ENCODE measurements at regions not wholly inside any gene's neighbourhood (a gene's known extent, or its start where the extent isn't known, plus 50 kb on each side); places are given as distances from the start of the nearest gene placed in this dataset.
A peak's percentile ranks its signal among the peaks of the same experiment; 100 is the strongest.

DNA sequence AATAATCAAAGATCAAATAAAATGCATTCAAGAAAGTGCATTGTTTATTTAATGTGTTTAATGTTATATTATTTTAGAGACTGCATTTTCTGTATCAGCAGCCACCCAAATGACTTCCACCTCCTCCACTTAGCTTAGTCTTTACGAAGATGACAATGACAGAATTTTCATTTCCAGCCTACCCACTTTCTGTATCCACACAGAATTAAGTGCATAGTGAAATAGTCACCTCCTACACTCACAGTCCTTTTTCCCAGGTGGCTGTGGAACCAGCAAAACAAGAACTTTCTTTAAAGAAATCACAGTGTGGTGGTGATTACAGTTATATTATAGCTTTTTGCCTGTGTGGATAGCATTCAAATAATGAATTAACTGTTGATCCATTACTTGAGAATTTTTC lies 66.2 kb upstream of the KCNK1 start:
- H3K4me3 ChIP-seq (ENCODE audit: control insufficient read depth, low read depth, low read length) = no peak overlapping the region
- TF ChIP-seq, protein P1, sequence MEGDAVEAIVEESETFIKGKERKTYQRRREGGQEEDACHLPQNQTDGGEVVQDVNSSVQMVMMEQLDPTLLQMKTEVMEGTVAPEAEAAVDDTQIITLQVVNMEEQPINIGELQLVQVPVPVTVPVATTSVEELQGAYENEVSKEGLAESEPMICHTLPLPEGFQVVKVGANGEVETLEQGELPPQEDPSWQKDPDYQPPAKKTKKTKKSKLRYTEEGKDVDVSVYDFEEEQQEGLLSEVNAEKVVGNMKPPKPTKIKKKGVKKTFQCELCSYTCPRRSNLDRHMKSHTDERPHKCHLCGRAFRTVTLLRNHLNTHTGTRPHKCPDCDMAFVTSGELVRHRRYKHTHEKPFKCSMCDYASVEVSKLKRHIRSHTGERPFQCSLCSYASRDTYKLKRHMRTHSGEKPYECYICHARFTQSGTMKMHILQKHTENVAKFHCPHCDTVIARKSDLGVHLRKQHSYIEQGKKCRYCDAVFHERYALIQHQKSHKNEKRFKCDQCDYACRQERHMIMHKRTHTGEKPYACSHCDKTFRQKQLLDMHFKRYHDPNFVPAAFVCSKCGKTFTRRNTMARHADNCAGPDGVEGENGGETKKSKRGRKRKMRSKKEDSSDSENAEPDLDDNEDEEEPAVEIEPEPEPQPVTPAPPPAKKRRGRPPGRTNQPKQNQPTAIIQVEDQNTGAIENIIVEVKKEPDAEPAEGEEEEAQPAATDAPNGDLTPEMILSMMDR (conservative IDR thresholded peaks at IDR 0.05; ENCODE audit: control insufficient read depth, insufficient read depth, low read depth, low read length) = no peak
- DNase-seq (ENCODE audit: low read depth) = no peak

DNA sequence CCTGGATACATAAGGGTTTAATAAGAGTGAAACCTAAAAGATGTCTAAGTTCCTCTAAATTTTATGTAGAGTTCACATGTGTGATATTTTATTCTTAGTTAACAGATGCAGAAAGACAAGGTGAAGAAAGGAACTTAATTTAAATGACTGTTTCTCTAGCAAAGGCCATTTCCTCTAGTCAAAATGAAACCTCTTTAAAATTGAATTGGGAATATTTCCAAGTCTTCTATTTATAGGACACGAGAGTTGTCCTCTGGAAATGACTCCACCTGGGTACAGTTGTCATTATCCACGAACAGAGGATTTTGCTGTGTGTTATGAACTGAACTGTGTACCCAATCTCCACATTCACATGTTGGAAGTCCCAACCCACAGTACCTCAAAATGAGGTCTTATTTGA lies 64.5 kb upstream of the KCNK1 start:
- no peak for DNase-seq (ENCODE audit: low read depth)
- no peak overlapping the region for H3K4me3 ChIP-seq (ENCODE audit: control insufficient read depth, low read depth, low read length)
- TF ChIP-seq, protein P1 (conservative IDR thresholded peaks at IDR 0.05; ENCODE audit: control insufficient read depth, insufficient read depth, low read depth, low read length) = no peak

DNA sequence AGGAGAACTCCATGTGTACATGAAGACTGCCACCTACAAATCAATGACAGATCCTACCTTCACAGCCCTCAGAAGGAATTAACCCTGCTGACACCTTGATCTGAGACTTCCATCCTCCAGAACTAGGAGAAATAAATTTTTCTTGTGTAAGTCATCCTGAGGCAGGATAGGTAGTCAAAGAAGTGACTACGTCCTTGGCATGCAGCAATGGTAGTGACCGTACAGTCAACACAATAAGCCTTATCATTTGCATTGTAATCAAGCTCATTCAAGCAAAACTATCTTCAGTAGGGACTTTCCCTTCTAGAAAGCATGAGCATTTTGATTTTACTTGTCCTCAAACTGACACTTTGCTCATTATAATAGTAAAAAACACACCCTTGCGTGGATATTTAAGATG lies 64.0 kb upstream of the KCNK1 start:
- H3K4me3 ChIP-seq (ENCODE audit: control insufficient read depth, low read depth, low read length) = no peak overlapping the region
- TF ChIP-seq, protein P1 (conservative IDR thresholded peaks at IDR 0.05; ENCODE audit: control insufficient read depth, insufficient read depth, low read depth, low read length) = no peak
- no peak for DNase-seq (ENCODE audit: low read depth)

DNA sequence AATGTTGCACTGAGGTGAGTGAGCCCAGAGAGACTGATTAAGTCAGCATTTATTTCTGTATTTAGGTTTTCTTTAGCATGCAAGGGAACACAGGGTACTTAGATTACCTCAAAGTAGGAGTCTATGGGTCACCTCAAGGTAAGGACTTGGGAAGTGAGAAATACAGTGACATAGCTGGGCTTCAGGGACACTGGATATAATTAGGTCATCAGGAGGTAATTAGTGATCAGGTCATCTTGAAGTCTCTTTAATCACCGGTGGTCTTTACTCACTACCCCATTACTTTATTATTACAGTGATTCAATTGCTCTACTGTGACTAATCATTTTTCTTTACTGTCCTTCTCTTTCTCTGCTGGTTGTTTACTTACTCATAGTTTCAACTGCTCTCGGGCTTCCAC lies 59.9 kb upstream of the KCNK1 start:
- DNase-seq (ENCODE audit: low read depth) = peak; percentile 4
- TF ChIP-seq, protein P1 (conservative IDR thresholded peaks at IDR 0.05; ENCODE audit: control insufficient read depth, insufficient read depth, low read depth, low read length) = no peak
- H3K4me3 ChIP-seq (ENCODE audit: control insufficient read depth, low read depth, low read length) = no peak overlapping the region

GRCh38 chr1:233561708-233562426 lies 52.0 kb upstream of the KCNK1 start:
- H3K4me3 ChIP-seq (ENCODE audit: control insufficient read depth, low read depth, low read length) = no peak overlapping the region
- no peak for DNase-seq (ENCODE audit: low read depth)
- TF ChIP-seq, protein P1 (conservative IDR thresholded peaks at IDR 0.05; ENCODE audit: control insufficient read depth, insufficient read depth, low read depth, low read length) = no peak

Data from fibroblast of mammary gland (primary cell).